ENCODE measurements at regions not wholly inside any gene's neighbourhood (a gene's known extent, or its start where the extent isn't known, plus 50 kb on each side); places are given as distances from the start of the nearest gene placed in this dataset.

DNA sequence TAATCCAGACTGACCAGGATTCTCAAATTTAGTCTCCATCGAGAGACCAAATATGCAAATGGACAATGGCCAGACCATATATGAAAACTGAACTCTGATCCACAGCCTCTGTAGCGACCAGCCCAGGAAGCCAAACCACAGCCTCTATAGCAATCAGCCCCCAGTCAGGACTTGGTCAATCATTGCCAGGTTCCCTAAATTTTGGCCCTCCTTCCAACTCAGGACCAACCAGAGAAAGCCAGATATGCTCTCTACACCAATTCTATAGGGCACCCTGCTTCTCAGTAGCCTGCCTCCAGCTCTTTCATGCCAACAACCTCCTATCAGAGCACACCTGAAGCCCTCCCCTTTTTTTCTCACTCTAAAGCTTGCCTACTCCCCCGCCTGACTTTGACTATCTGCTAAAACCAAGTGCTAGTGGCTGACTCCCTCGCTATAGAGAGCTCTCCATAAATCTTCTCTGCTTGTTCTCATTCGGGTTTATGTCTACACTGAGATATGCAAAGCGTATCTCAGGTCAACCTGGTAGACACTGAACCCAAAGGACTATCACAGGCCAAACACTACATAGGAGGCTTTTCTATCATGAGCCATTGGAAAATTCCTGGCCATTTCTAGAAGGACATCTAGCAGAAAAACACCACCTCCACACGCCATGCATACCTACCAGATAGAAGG, 110.5 kb upstream of the FUT8 start:
- Histone ChIP-seq H3K4me3 (ENCODE audit: low read depth in 1 of 2, low read length in 2 of 2) (no peak overlapping the region), H3K9ac (ENCODE audit: low read depth, low read length) (no peak overlapping the region), H3K4me2 (ENCODE audit: insufficient read depth, low read length) (no peak overlapping the region), H3K9me3 (ENCODE audit: insufficient read depth, low read length, severe bottlenecking) (no peaks in the 10 kb centered on the region), H3K4me1 (ENCODE audit: insufficient read depth, low read length) (no peaks in the 10 kb centered on the region), H3K27me3 (ENCODE audit: insufficient read depth, low read length, poor library complexity) (no peaks in the 10 kb centered on the region), H4K20me1 (ENCODE audit: insufficient read depth, low read length) (no peaks in the 10 kb centered on the region), H3K27ac (ENCODE audit: low read length) (no peak overlapping the region), H2AFZ (ENCODE audit: low read depth, low read length) (no peak overlapping the region), H3K36me3 (ENCODE audit: insufficient read depth, low read length) (no peaks in the 10 kb centered on the region), H3K79me2 (ENCODE audit: insufficient read depth, low read length) (no peaks in the 10 kb centered on the region)
- TF ChIP-seq, protein P1, sequence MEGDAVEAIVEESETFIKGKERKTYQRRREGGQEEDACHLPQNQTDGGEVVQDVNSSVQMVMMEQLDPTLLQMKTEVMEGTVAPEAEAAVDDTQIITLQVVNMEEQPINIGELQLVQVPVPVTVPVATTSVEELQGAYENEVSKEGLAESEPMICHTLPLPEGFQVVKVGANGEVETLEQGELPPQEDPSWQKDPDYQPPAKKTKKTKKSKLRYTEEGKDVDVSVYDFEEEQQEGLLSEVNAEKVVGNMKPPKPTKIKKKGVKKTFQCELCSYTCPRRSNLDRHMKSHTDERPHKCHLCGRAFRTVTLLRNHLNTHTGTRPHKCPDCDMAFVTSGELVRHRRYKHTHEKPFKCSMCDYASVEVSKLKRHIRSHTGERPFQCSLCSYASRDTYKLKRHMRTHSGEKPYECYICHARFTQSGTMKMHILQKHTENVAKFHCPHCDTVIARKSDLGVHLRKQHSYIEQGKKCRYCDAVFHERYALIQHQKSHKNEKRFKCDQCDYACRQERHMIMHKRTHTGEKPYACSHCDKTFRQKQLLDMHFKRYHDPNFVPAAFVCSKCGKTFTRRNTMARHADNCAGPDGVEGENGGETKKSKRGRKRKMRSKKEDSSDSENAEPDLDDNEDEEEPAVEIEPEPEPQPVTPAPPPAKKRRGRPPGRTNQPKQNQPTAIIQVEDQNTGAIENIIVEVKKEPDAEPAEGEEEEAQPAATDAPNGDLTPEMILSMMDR (IDR thresholded peaks at IDR 0.05; ENCODE audit: borderline replicate concordance, extremely low read depth, low read length, poor library complexity, severe bottlenecking), result no peak
- TF ChIP-seq EZH2 (IDR thresholded peaks at IDR 0.05; ENCODE audit: borderline replicate concordance, low read depth, low read length, severe bottlenecking), result no peak
- DNase-seq (no peak), ATAC-seq (ENCODE audit: insufficient read depth, low read depth) (no peak)

DNA sequence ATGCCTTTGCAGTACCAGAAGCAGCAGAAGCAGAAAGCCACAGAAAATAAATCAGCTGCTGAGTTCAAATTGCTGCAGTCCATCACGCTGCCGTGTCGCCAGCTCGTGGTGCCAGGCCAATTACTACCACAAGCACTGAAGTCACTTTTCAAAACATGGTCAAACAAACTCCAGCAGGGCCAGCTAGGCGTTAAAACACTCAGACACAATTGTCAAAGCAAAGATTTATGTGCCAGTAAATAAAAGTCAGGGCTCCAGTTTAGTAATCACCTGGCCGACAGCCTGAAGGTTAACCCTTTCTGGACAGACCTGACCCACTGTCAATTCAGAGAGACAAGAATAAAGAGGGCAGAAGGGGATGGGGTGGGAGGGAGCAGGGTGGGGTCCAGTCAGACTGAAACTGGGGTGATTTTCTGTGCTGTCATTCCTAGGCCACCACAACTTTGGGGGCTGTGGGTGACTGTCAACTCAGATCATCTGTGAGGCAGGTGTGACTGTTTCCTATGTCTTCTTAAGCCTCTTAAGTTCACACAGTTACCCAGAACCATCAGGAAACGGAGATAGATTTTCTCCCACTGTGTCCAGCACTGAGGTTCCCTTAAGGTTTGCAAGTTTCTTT, 109.8 kb upstream of the FUT8 start:
- Histone ChIP-seq H3K79me2 (ENCODE audit: insufficient read depth, low read length) (no peaks in the 10 kb centered on the region), H3K4me3 (ENCODE audit: low read depth in 1 of 2, low read length in 2 of 2) (no peak overlapping the region), H3K36me3 (ENCODE audit: insufficient read depth, low read length) (no peaks in the 10 kb centered on the region), H3K9me3 (ENCODE audit: insufficient read depth, low read length, severe bottlenecking) (no peaks in the 10 kb centered on the region), H3K9ac (ENCODE audit: low read depth, low read length) (no peak overlapping the region), H3K4me1 (ENCODE audit: insufficient read depth, low read length) (no peaks in the 10 kb centered on the region), H3K27me3 (ENCODE audit: insufficient read depth, low read length, poor library complexity) (no peaks in the 10 kb centered on the region), H3K27ac (ENCODE audit: low read length) (no peak overlapping the region), H4K20me1 (ENCODE audit: insufficient read depth, low read length) (no peaks in the 10 kb centered on the region), H2AFZ (ENCODE audit: low read depth, low read length) (no peak overlapping the region), H3K4me2 (ENCODE audit: insufficient read depth, low read length) (no peak overlapping the region)
- no peak for ATAC-seq (ENCODE audit: insufficient read depth, low read depth)
- no peak for TF ChIP-seq EZH2 (IDR thresholded peaks at IDR 0.05; ENCODE audit: borderline replicate concordance, low read depth, low read length, severe bottlenecking)
- TF ChIP-seq, protein P1 (IDR thresholded peaks at IDR 0.05; ENCODE audit: borderline replicate concordance, extremely low read depth, low read length, poor library complexity, severe bottlenecking), result no peak
- no peak for DNase-seq

DNA sequence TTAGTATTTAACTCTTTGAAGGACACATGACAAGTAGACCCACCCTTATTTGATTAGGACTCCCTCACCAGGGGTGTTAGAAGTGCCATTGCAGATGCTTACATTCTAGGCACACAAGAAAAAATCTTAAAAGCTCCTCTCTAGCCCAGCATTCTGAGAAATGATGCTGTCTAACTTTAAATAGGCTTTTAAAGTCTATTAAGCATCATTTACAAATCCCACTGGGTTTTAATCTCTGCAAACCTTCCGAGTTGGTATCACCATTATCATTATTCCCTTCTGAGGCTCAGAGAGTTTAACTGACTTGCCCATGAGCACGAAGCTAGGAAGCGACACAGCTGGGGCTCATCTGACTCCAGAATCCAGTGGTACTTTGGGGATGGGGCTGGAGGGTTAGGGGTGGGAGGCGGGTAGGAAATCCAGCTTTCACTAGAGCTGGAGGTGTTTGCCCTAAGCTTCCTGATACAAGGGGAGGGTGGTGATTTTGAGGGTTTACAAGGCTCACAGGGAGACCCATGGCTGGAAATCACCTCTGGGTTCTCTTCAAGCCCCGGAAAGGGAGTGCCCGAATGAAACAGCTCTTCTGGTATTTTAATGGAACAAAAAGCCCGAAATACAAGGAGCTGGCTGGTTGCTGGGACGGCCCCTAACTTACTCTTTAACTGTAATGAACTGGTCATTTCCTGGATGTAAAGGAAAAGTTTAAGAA, 109.2 kb upstream of the FUT8 start:
- Histone ChIP-seq H3K36me3 (ENCODE audit: insufficient read depth, low read length) (no peaks in the 10 kb centered on the region), H3K4me1 (ENCODE audit: insufficient read depth, low read length) (no peaks in the 10 kb centered on the region), H3K79me2 (ENCODE audit: insufficient read depth, low read length) (no peaks in the 10 kb centered on the region), H3K27ac (ENCODE audit: low read length) (no peak overlapping the region), H2AFZ (ENCODE audit: low read depth, low read length) (no peak overlapping the region), H4K20me1 (ENCODE audit: insufficient read depth, low read length) (no peaks in the 10 kb centered on the region), H3K27me3 (ENCODE audit: insufficient read depth, low read length, poor library complexity) (no peaks in the 10 kb centered on the region), H3K4me2 (ENCODE audit: insufficient read depth, low read length) (no peak overlapping the region), H3K9me3 (ENCODE audit: insufficient read depth, low read length, severe bottlenecking) (no peaks in the 10 kb centered on the region), H3K9ac (ENCODE audit: low read depth, low read length) (no peak overlapping the region), H3K4me3 (ENCODE audit: low read depth in 1 of 2, low read length in 2 of 2) (no peak overlapping the region)
- DNase-seq (no peak), ATAC-seq (ENCODE audit: insufficient read depth, low read depth) (no peak)
- TF ChIP-seq, protein P1 (IDR thresholded peaks at IDR 0.05; ENCODE audit: borderline replicate concordance, extremely low read depth, low read length, poor library complexity, severe bottlenecking), result no peak
- TF ChIP-seq EZH2 (IDR thresholded peaks at IDR 0.05; ENCODE audit: borderline replicate concordance, low read depth, low read length, severe bottlenecking), result no peak

All from DND-41 (cell line).